Activated CD4-positive, alpha-beta T cell treated with anti-CD3 and anti-CD28 coated beads for 48 hours (primary cell): ENCODE measurements at regions not wholly inside any gene's neighbourhood (a gene's known extent, or its start where the extent isn't known, plus 50 kb on each side); places are given as distances from the start of the nearest gene placed in this dataset.
"Not testable (repeated sequence)": the region's sequence is repeated elsewhere in the genome, so short reads cannot be mapped to it uniquely, and the experiment has no call there.

Source experiments
- DNase-seq: peaks from one replicate; pipeline ENCODE4 v3.0.0-alpha.2; 2020

GRCh38 chr6:4486568-4487315 is 289.5 kb upstream of the CDYL start:
- DNase-seq, result no peak

GRCh38 chr6:4485735-4486134 is 290.5 kb upstream of the CDYL start:
- DNase-seq, result no peak

GRCh38 chr6:4482461-4482860 is 293.7 kb upstream of the CDYL start:
- DNase-seq, result no peak

- DNase-seq, result no peak
These were observed 295.1 kb upstream of the CDYL start for GRCh38 chr6:4480788-4481735.

- no peak for DNase-seq
These were observed 298.1 kb upstream of the CDYL start for GRCh38 chr6:4478098-4478497.

GRCh38 chr6:4474810-4475209 is 301.4 kb upstream of the CDYL start:
- no peak for DNase-seq

- no peak for DNase-seq
These were observed 303.1 kb upstream of the CDYL start for GRCh38 chr6:4472969-4473642.

- DNase-seq, result no peak
These were observed 304.0 kb upstream of the CDYL start for GRCh38 chr6:4472222-4472621.

GRCh38 chr6:4471515-4471914 is 304.7 kb upstream of the CDYL start:
- not testable (repeated sequence) for DNase-seq

- no peak for DNase-seq
These were observed 305.4 kb upstream of the CDYL start for GRCh38 chr6:4470698-4471210.

GRCh38 chr6:4466769-4467480 is 309.3 kb upstream of the CDYL start:
- no peak for DNase-seq

GRCh38 chr6:4466261-4466660 is 309.9 kb upstream of the CDYL start:
- no peak for DNase-seq

GRCh38 chr6:4464638-4465037 is 311.6 kb upstream of the CDYL start:
- no peak for DNase-seq

GRCh38 chr6:4463236-4463635 is 313.0 kb upstream of the CDYL start:
- DNase-seq, result no peak

- no peak for DNase-seq
These were observed 315.4 kb upstream of the CDYL start for GRCh38 chr6:4460586-4461475.

- no peak for DNase-seq
These were observed 316.2 kb upstream of the CDYL start for GRCh38 chr6:4459996-4460395.

GRCh38 chr6:4459032-4459431 is 317.2 kb upstream of the CDYL start:
- DNase-seq, result no peak

- no peak for DNase-seq
These were observed 316.3 kb upstream of the ECI2 start for GRCh38 chr6:4451718-4452117.

GRCh38 chr6:4451081-4451480 is 315.7 kb upstream of the ECI2 start:
- no peak for DNase-seq

- no peak for DNase-seq
These were observed 314.9 kb upstream of the ECI2 start for GRCh38 chr6:4450237-4450636.

- no peak for DNase-seq
These were observed 314.0 kb upstream of the ECI2 start for GRCh38 chr6:4449409-4449808.

- DNase-seq, result no peak
These were observed 313.5 kb upstream of the ECI2 start for GRCh38 chr6:4448841-4449240.
